K562 (cell line): ENCODE measurements at regions not wholly inside any gene's neighbourhood (a gene's known extent, or its start where the extent isn't known, plus 50 kb on each side); places are given as distances from the start of the nearest gene placed in this dataset.

Source experiments
- ATAC-seq: fragments of 200-7000 bp; cut with Tn5 transposase; 3 replicates; pipeline ENCODE4 v1.9.1; 2020; ENCODE audit warnings: moderate library complexity
- BruUV-seq: library from RNA; stranded (reverse); fragments of 400-500 nt; replicated peaks from 2 replicates; lab custom pipeline; 2021; lab: Mats Ljungman, UMichigan
- CTCF ChIA-PET: fragments of 300-600 bp; formaldehyde crosslinking; extraction: SDS; loops from one replicate; lab custom pipeline; 2021; ENCODE audit warnings: low intra/inter-chr PET ratio; lab: Yijun Ruan, JAX
- POLR2A ChIA-PET: fragments of 300-600, 350-650 bp; sonication (Branson Sonifier 250); formaldehyde crosslinking; extraction: SDS; loops from one replicate; lab custom pipeline; 2021; ENCODE audit warnings: antibody characterized with exemption, inconsistent platforms; lab: Yijun Ruan, JAX
- DNase-seq, 4 experiments: peaks; one replicate each; pipeline versions ENCODE4 v3.0.0 to v3.0.0-alpha.2; 2011 to 2018; ENCODE audit warnings: low spot score in 3 of 4, mixed read lengths in 3 of 4; ENCODE audit errors: extremely low read depth in 1 of 4
- FAIRE-seq: peaks from 2 replicates; lab custom pipeline; 2011; peaks lifted over from hg19 to GRCh38; lab: Jason Lieb, UNC
- H2AFZ ChIP-seq: 2 replicates; pipeline ENCODE4 v1.6.0; 2011; ENCODE audit warnings: low read depth, low read length, control low read depth, inconsistent platforms
- H3K27ac ChIP-seq: fragments of 200-600 bp; 3 replicates; pipeline ENCODE4 v1.8.0; 2011; ENCODE audit warnings: low read depth, mild to moderate bottlenecking, control low read depth, inconsistent platforms, low read length, moderate library complexity, mixed read lengths; ENCODE audit errors: extremely low read depth
- H3K27me3 ChIP-seq, 2 experiments: fragments of 300-600 bp in 1 of 2; 2 replicates in 1 of 2; 3 replicates in 1 of 2; pipeline versions ENCODE4 v1.6.0 to v1.8.0; 2011; ENCODE audit warnings: inconsistent platforms in 2 of 2, low read length in 2 of 2, mild to moderate bottlenecking in 1 of 2, mixed read lengths in 1 of 2, moderate library complexity in 1 of 2; ENCODE audit not compliant: control insufficient read depth in 2 of 2, insufficient read depth in 2 of 2
- H3K36me3 ChIP-seq: fragments of 300-600 bp; 3 replicates; pipeline ENCODE4 v1.8.0; 2011; ENCODE audit warnings: mild to moderate bottlenecking, low read length, inconsistent platforms; ENCODE audit not compliant: control insufficient read depth, insufficient read depth
- H3K4me1 ChIP-seq, 2 experiments: fragments of 200-600 bp in 1 of 2; replicated peaks in 1 of 2; 2 replicates in 1 of 2; 3 replicates in 1 of 2; pipeline versions ENCODE4 v1.5.1 to v1.8.0; 2011; ENCODE audit warnings: inconsistent platforms in 2 of 2, low read length in 2 of 2, mild to moderate bottlenecking in 1 of 2, mixed read lengths in 1 of 2, moderate library complexity in 1 of 2; ENCODE audit not compliant: control insufficient read depth in 2 of 2, insufficient read depth in 2 of 2
- H3K4me2 ChIP-seq: 2 replicates; pipeline ENCODE4 v1.6.1; 2011; ENCODE audit warnings: low read length, control low read depth, inconsistent platforms, mixed read lengths; ENCODE audit not compliant: insufficient read depth
- H3K4me3 ChIP-seq: fragments of 200-600 bp; sonication (generic), shearing (Covaris generic); 2 replicates; pipeline ENCODE4 v1.5.1; 2016; ENCODE audit warnings: control low read depth, inconsistent platforms
- H3K79me2 ChIP-seq: fragments of 200-600 bp; 3 replicates; pipeline ENCODE4 v1.8.0; 2011; ENCODE audit warnings: low read length, inconsistent platforms; ENCODE audit not compliant: control insufficient read depth, insufficient read depth
- H3K9ac ChIP-seq, 2 experiments: 2 replicates each; pipeline versions ENCODE4 v1.6.0 to v1.6.1; 2011; ENCODE audit warnings: low read depth in 2 of 2, low read length in 2 of 2, control low read depth in 1 of 2, inconsistent platforms in 1 of 2, mild to moderate bottlenecking in 1 of 2, mixed read lengths in 1 of 2; ENCODE audit not compliant: insufficient read depth in 1 of 2
- H3K9me1 ChIP-seq: one replicate; pipeline ENCODE4 v1.6.0; 2011; ENCODE audit warnings: inconsistent platforms, mild to moderate bottlenecking, low read length, moderate library complexity; ENCODE audit not compliant: control insufficient read depth, insufficient read depth
- H3K9me3 ChIP-seq: replicated peaks from 2 replicates; pipeline ENCODE4 v1.5.1; 2011; ENCODE audit warnings: low read depth, low read length, inconsistent platforms; ENCODE audit not compliant: control insufficient read depth, insufficient read depth
- H4K20me1 ChIP-seq: replicated peaks from 2 replicates; pipeline ENCODE4 v1.6.1; 2011; ENCODE audit warnings: low read length, inconsistent platforms, mixed read lengths; ENCODE audit not compliant: control insufficient read depth, insufficient read depth
- EGR1 ChIP-seq: fragments of 450-650 bp; conservative IDR thresholded peaks from 2 replicates; pipeline ENCODE4 v1.6.1; 2017; ENCODE audit warnings: mild to moderate bottlenecking
- ESRRB ChIP-seq: fragments of 250-450 bp; sonication (Bioruptor Pico); IDR thresholded peaks from 2 replicates; pipeline ENCODE4 v1.5.0; 2020; ENCODE audit warnings: mild to moderate bottlenecking, moderate library complexity, borderline replicate concordance
- FOXK2 ChIP-seq, 2 experiments: fragments of 450-650 bp; IDR thresholded peaks in 1 of 2; conservative IDR thresholded peaks in 1 of 2; 2 replicates each; pipeline ENCODE4 v1.6.1; 2016; ENCODE audit warnings: low read depth in 2 of 2, mild to moderate bottlenecking in 1 of 2
- GABPB1 ChIP-seq: sonication (generic); formaldehyde crosslinking; IDR thresholded peaks from 2 replicates; pipeline ENCODE4 v1.8.0; 2022; ENCODE audit warnings: mild to moderate bottlenecking, missing genetic modification reagents
- MEF2D ChIP-seq: conservative IDR thresholded peaks from 2 replicates; pipeline ENCODE4 v1.6.1; 2016; ENCODE audit warnings: low read depth, missing genetic modification characterization, missing compliant biosample characterization
- NCOA6 ChIP-seq: fragments of 450-650 bp; IDR thresholded peaks from 2 replicates; pipeline ENCODE4 v1.6.1; 2017; ENCODE audit warnings: mild to moderate bottlenecking
- POLR2A ChIP-seq: fragments of 450-650 bp; conservative IDR thresholded peaks from 2 replicates; pipeline ENCODE4 v1.6.1; 2016
- SMAD2 ChIP-seq: fragments of 150-350 bp; IDR thresholded peaks from 2 replicates; pipeline ENCODE4 v1.6.1; 2014; ENCODE audit warnings: low read depth, mild to moderate bottlenecking, low read length
- SOX6 ChIP-seq: fragments of 450-650 bp; IDR thresholded peaks from 2 replicates; pipeline ENCODE4 v1.6.1; 2014; ENCODE audit warnings: mild to moderate bottlenecking
- SP2 ChIP-seq: IDR thresholded peaks from 2 replicates; pipeline ENCODE4 v1.6.1; 2011; ENCODE audit warnings: mild to moderate bottlenecking, low read depth, low read length, moderate library complexity; ENCODE audit not compliant: poor library complexity, severe bottlenecking; ENCODE audit errors: extremely low read depth
- ZFX ChIP-seq: sonication (generic); formaldehyde crosslinking; IDR thresholded peaks from 2 replicates; pipeline ENCODE4 v1.8.0; 2022; ENCODE audit warnings: mild to moderate bottlenecking, missing genetic modification reagents, moderate library complexity
- WGBS: fragments of 100-300 bp; shearing (Covaris generic); methylation state at CpG from one replicate; pipeline ENCODE4 v1.1.6; 2016; ENCODE audit warnings: low coverage, mixed read lengths; ENCODE audit not compliant: insufficient coverage; ENCODE audit errors: missing lambda C conversion rate; 5-methylcytosine and 5-hydroxymethylcytosine counted together
- in situ Hi-C: fragments of 300-500 bp; cut with MboI; formaldehyde crosslinking; loops from 4 replicates; pipeline ENCODE4 v1.15.0; 2018; ENCODE audit warnings: inconsistent platforms, mixed read lengths
- intact Hi-C: fragments of 100-400 bp; cut with micrococcal nuclease; formaldehyde crosslinking; loops from 2 replicates; pipeline ENCODE4 v1.14.2; 2022
- TF ChIP-seq, protein P1 (sequence below): IDR thresholded peaks from 2 replicates; pipeline ENCODE4 v1.6.1; 2011; ENCODE audit warnings: borderline replicate concordance, low read depth, mild to moderate bottlenecking, moderate library complexity, low read length; ENCODE audit not compliant: insufficient read depth, poor library complexity, severe bottlenecking
- TF ChIP-seq, protein P2 (sequence below), 2 experiments: IDR thresholded peaks in 1 of 2; conservative IDR thresholded peaks in 1 of 2; 2 replicates each; pipeline ENCODE4 v1.6.1; 2016; ENCODE audit warnings: low read depth in 2 of 2, mild to moderate bottlenecking in 1 of 2, missing compliant biosample characterization in 1 of 2, missing genetic modification characterization in 1 of 2, moderate library complexity in 1 of 2

DNA sequence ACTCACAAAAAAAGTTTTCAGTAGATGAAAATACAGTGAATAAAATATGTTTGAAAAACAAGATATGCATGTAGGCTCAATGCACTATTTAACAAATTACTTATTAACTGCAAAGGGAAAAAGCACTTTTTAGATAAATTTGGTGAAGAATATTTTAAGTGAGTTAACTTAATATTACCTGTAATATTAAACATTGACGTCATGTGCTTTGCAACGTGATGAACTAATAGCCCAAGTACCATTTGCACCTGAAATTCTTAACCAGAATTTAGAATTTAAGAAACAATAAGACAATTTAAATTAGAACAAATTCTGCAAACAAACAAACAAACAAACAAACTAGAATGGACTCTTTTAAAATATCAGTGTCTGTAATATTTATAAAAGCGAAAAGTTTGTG is 659.0 kb upstream of the NOVA1 start:
- no peak overlapping the region for H3K9ac ChIP-seq
- H3K4me2 ChIP-seq, result no peak overlapping the region
- no peaks in the 10 kb centered on the region for H3K27me3 ChIP-seq
- 3% methylated on average over 3 of the region's 3 CpGs for WGBS
- no peaks in the 10 kb centered on the region for H3K9me3 ChIP-seq
- ATAC-seq (no peak), FAIRE-seq (no peak)
- no peaks in the 10 kb centered on the region for H3K9me1 ChIP-seq
- no peaks in the 10 kb centered on the region for H4K20me1 ChIP-seq
- POLR2A ChIA-PET, result no interaction called here
- intact Hi-C loops, result no loop called here
- TF ChIP-seq ESRRB (no peak), GABPB1 (no peak), POLR2A (no peak), SOX6 (no peak), FOXK2 (conservative IDR thresholded peaks at IDR 0.05 in 1 of 2, IDR thresholded peaks at IDR 0.05 in 1 of 2; ENCODE audit: low read depth in 2 of 2) (no peak), EGR1 (no peak), SMAD2 (no peak), MEF2D (tag) (no peak), NCOA6 (no peak), SP2 (no peak), ZFX (CRISPR knock-in tag) (no peak)
- TF ChIP-seq, protein P1, sequence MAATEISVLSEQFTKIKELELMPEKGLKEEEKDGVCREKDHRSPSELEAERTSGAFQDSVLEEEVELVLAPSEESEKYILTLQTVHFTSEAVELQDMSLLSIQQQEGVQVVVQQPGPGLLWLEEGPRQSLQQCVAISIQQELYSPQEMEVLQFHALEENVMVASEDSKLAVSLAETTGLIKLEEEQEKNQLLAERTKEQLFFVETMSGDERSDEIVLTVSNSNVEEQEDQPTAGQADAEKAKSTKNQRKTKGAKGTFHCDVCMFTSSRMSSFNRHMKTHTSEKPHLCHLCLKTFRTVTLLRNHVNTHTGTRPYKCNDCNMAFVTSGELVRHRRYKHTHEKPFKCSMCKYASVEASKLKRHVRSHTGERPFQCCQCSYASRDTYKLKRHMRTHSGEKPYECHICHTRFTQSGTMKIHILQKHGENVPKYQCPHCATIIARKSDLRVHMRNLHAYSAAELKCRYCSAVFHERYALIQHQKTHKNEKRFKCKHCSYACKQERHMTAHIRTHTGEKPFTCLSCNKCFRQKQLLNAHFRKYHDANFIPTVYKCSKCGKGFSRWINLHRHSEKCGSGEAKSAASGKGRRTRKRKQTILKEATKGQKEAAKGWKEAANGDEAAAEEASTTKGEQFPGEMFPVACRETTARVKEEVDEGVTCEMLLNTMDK, result no peak
- TF ChIP-seq, protein P2, sequence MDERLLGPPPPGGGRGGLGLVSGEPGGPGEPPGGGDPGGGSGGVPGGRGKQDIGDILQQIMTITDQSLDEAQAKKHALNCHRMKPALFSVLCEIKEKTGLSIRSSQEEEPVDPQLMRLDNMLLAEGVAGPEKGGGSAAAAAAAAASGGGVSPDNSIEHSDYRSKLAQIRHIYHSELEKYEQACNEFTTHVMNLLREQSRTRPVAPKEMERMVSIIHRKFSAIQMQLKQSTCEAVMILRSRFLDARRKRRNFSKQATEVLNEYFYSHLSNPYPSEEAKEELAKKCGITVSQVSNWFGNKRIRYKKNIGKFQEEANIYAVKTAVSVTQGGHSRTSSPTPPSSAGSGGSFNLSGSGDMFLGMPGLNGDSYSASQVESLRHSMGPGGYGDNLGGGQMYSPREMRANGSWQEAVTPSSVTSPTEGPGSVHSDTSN (CRISPR knock-in tag; IDR thresholded peaks at IDR 0.05; ENCODE audit: low read depth), result no peak
- TF ChIP-seq, protein P2 (tag; conservative IDR thresholded peaks at IDR 0.05; ENCODE audit: low read depth), result no peak
- TF ChIP-seq, all 486 proteins: peak for 0
- no TSS peak for BruUV-seq
- CTCF ChIA-PET, result no interaction called here
- no peaks in the 10 kb centered on the region for H3K4me1 ChIP-seq
- H2AFZ ChIP-seq, result no peak overlapping the region
- no peaks in the 10 kb centered on the region for H3K79me2 ChIP-seq
- in situ Hi-C loops, result no loop called here
- H3K36me3 ChIP-seq, result no peaks in the 10 kb centered on the region
- H3K4me3 ChIP-seq, result no peak overlapping the region
- no peak overlapping the region for H3K27ac ChIP-seq
- DNase-seq, result no peak
